ENCODE measurements at regions not wholly inside any gene's neighbourhood (a gene's known extent, or its start where the extent isn't known, plus 50 kb on each side); places are given as distances from the start of the nearest gene placed in this dataset.
"Not testable (repeated sequence)": the region's sequence is repeated elsewhere in the genome, so short reads cannot be mapped to it uniquely, and the experiment has no call there.

- no peak for TF ChIP-seq ZNF462 (CRISPR knock-in tag; IDR thresholded peaks at IDR 0.05)
These were observed 156.1 kb upstream of the SEMA6A start (continued) for GRCh38 chr5:116730706-116731105.

DNA sequence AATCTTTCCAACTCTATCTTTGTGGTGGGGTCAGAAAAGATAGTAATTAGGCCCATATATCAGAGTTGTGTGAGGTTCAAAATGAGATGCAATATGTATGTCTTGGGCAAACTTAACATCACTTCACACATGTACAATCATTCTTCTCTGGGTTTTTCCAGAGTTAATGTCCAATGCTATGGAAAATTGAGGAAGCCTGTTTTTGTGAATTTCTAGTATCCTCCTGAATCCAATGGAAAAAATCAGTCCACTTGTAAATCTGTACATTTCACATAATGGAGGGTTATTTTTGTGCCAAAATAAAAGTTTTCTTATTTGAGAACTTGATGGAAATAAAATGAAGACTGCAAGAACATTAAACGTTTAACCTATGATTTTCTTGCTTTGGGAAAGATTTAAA lies 155.6 kb upstream of the SEMA6A start:
- TF ChIP-seq ZNF114 (CRISPR knock-in tag; IDR thresholded peaks at IDR 0.05), result no peak
- no peak for ATAC-seq

GRCh38 chr5:116727248-116727647 lies 152.6 kb upstream of the SEMA6A start:
- Mint-ChIP-seq H3K27ac (no peak overlapping the region), H3K4me3 (no peak overlapping the region)
- ATAC-seq, result no peak

More for the DNA sequence above, 155.6 kb upstream of the SEMA6A start:
- Mint-ChIP-seq H3K4me1 (peaks cover 21% of the 10 kb centered on the region), H3K36me3 (ENCODE audit: low read depth) (no peaks in the 10 kb centered on the region), H3K27me3 (ENCODE audit: insufficient read depth, low read depth, poor library complexity) (peaks cover 7% of the 10 kb centered on the region), H3K9me3 (no peaks in the 10 kb centered on the region; the same call in 2 of the 3 replicates), H3K27ac (no peak overlapping the region), H3K4me3 (no peak overlapping the region)
- DNase-seq (ENCODE audit: low spot score), result no peak
- H2AFZ ChIP-seq, result no peak overlapping the region
- peaks cover 14% of the 10 kb centered on the region for H3K4me1 ChIP-seq (ENCODE audit: insufficient read depth)
- H3K79me2 ChIP-seq (replicated peaks; ENCODE audit: insufficient read depth), result no peaks in the 10 kb centered on the region
- no peaks in the 10 kb centered on the region; the same call in 1 of the 2 replicates for H3K9me2 ChIP-seq (ENCODE audit: insufficient read depth)
- no peaks in the 10 kb centered on the region for H3K36me3 ChIP-seq (ENCODE audit: insufficient read depth)
- no peaks in the 10 kb centered on the region for H4K20me1 ChIP-seq (replicated peaks; ENCODE audit: insufficient read depth)
- H3K27me3 ChIP-seq (ENCODE audit: insufficient read depth), result no peaks in the 10 kb centered on the region
- no peak overlapping the region for H3K4me3 ChIP-seq
- no peak overlapping the region for H3K4me2 ChIP-seq
- H3K27ac ChIP-seq (ENCODE audit: low read depth), result no peak overlapping the region
- H3F3A ChIP-seq (replicated peaks; ENCODE audit: low read depth), result no peaks in the 10 kb centered on the region; the same call in 1 of the 2 replicates

DNA sequence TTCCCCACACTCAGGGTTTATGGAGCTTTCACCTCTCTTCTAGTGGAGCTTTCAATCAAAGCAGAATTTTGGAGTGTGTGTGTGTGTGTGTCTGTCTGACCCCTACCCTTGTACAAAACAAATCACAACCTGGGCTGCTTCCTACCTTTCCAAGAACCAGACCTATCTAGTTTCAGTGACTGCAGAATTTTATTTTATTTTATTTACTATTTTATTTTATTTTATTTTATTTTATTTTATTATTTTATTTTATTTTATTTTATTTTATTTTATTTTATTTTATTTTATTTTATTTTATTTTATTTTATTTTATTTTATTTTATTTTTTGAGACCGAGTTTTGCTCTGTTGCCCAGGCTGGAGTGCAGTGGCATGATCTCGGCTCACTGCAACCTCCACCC lies 151.6 kb upstream of the SEMA6A start:
- not testable (repeated sequence) for H4K20me1 ChIP-seq (replicated peaks; ENCODE audit: insufficient read depth); H3K4me2 ChIP-seq; H3K4me1 Mint-ChIP-seq; H3K27me3 ChIP-seq (ENCODE audit: insufficient read depth); H3K9me2 ChIP-seq (ENCODE audit: insufficient read depth); H3K27ac Mint-ChIP-seq; H3K4me3 Mint-ChIP-seq; H3K4me3 ChIP-seq; H3K36me3 ChIP-seq (ENCODE audit: insufficient read depth); H3K27me3 Mint-ChIP-seq (ENCODE audit: insufficient read depth, low read depth, poor library complexity); H3K9me3 Mint-ChIP-seq; DNase-seq (ENCODE audit: low spot score); ATAC-seq; H3F3A ChIP-seq (replicated peaks; ENCODE audit: low read depth); H3K36me3 Mint-ChIP-seq (ENCODE audit: low read depth); H3K79me2 ChIP-seq (replicated peaks; ENCODE audit: insufficient read depth); H3K27ac ChIP-seq (ENCODE audit: low read depth); H3K4me1 ChIP-seq (ENCODE audit: insufficient read depth)
- H2AFZ ChIP-seq, result peak overlapping the region; percentile 58

More at GRCh38 chr5:116727248-116727647, 152.6 kb upstream of the SEMA6A start:
- H4K20me1 ChIP-seq (replicated peaks; ENCODE audit: insufficient read depth), result no peaks in the 10 kb centered on the region
- no peaks in the 10 kb centered on the region for H3K27me3 ChIP-seq (ENCODE audit: insufficient read depth)
- no peak overlapping the region for H3K27ac ChIP-seq (ENCODE audit: low read depth)
- DNase-seq (ENCODE audit: low spot score), result no peak
- no peaks in the 10 kb centered on the region for H3K36me3 Mint-ChIP-seq (ENCODE audit: low read depth)
- no peaks in the 10 kb centered on the region for H3K79me2 ChIP-seq (replicated peaks; ENCODE audit: insufficient read depth)
- no peak overlapping the region for H3K4me3 ChIP-seq
- H3K9me3 Mint-ChIP-seq, result no peaks in the 10 kb centered on the region
- TF ChIP-seq STAT1 (IDR thresholded peaks at IDR 0.05; ENCODE audit: unreplicated experiment) (no peak), EZH2 (IDR thresholded peaks at IDR 0.05; ENCODE audit: low read depth, unreplicated experiment) (no peak), ZNF114 (CRISPR knock-in tag; IDR thresholded peaks at IDR 0.05) (no peak), JUNB (IDR thresholded peaks at IDR 0.05; ENCODE audit: unreplicated experiment) (no peak), EZH2phosphoT487 (IDR thresholded peaks at IDR 0.05; ENCODE audit: unreplicated experiment) (no peak), NANOG (IDR thresholded peaks at IDR 0.05; ENCODE audit: borderline replicate concordance) (no peak)
- peaks cover 3% of the 10 kb centered on the region; the same call in 2 of the 3 replicates for H3K4me1 Mint-ChIP-seq
- H3K9me2 ChIP-seq (ENCODE audit: insufficient read depth), result no peaks in the 10 kb centered on the region; the same call in 1 of the 2 replicates
- no peaks in the 10 kb centered on the region for H3K4me1 ChIP-seq (ENCODE audit: insufficient read depth)
- no peak overlapping the region for H2AFZ ChIP-seq
- no peak overlapping the region for H3K4me2 ChIP-seq
- no peaks in the 10 kb centered on the region for H3K36me3 ChIP-seq (ENCODE audit: insufficient read depth)
- H3F3A ChIP-seq (replicated peaks; ENCODE audit: low read depth), result no peaks in the 10 kb centered on the region; the same call in 1 of the 2 replicates
- H3K27me3 Mint-ChIP-seq (ENCODE audit: insufficient read depth, low read depth, poor library complexity), result peaks cover 4% of the 10 kb centered on the region

Data from GM23338 (cell line).